ENCODE measurements at regions not wholly inside any gene's neighbourhood (a gene's known extent, or its start where the extent isn't known, plus 50 kb on each side); places are given as distances from the start of the nearest gene placed in this dataset.

- Histone ChIP-seq H4K20me1 (replicated peaks; ENCODE audit: control insufficient read depth, insufficient read depth, low read length) (no peaks in the 10 kb centered on the region), H3K9me1 (ENCODE audit: control insufficient read depth, insufficient read depth, low read length) (no peaks in the 10 kb centered on the region), H3K4me3 (no peak overlapping the region), H3K27me3 (ENCODE audit: control insufficient read depth in 2 of 2, insufficient read depth in 2 of 2, low read length in 2 of 2) (no peaks in the 10 kb centered on the region; a peak in 2 of 5 replicates), H3K27ac (ENCODE audit: extremely low read depth, low read depth, low read length) (no peak overlapping the region), H3K4me1 (replicated peaks in 1 of 2; ENCODE audit: control insufficient read depth in 2 of 2, insufficient read depth in 2 of 2, low read length in 2 of 2) (no peaks in the 10 kb centered on the region), H3K4me2 (ENCODE audit: insufficient read depth, low read length) (no peak overlapping the region), H3K9ac (ENCODE audit: insufficient read depth in 1 of 2, low read depth in 2 of 2, low read length in 2 of 2) (no peak overlapping the region), H3K79me2 (ENCODE audit: control insufficient read depth, insufficient read depth, low read length) (no peaks in the 10 kb centered on the region), H3K9me3 (replicated peaks; ENCODE audit: control insufficient read depth, insufficient read depth, low read depth, low read length) (no peaks in the 10 kb centered on the region), H3K36me3 (ENCODE audit: control insufficient read depth, insufficient read depth, low read length) (no peaks in the 10 kb centered on the region), H2AFZ (ENCODE audit: low read depth, low read length) (no peak overlapping the region)
- no peak for DNase-seq (ENCODE audit: extremely low read depth in 1 of 4, low spot score in 3 of 4)
- BruUV-seq (replicated peaks): no TSS peak
- WGBS (ENCODE audit: insufficient coverage, low coverage, missing lambda C conversion rate): 0% methylated on average over 2 of the region's 2 CpGs
- in situ Hi-C loops (cut with MboI): no loop called here
- ChIA-PET POLR2A (no interaction called here), CTCF (ENCODE audit: low intra/inter-chr PET ratio) (no interaction called here)
- no peak for FAIRE-seq
- intact Hi-C loops (cut with micrococcal nuclease): no loop called here
- no peak for ATAC-seq
- no peak for TF ChIP-seq NFE2L1 (tag; IDR thresholded peaks at IDR 0.05; ENCODE audit: borderline replicate concordance, low read depth)
Measured at GRCh38 chr13:29978211-29978610, 127.8 kb upstream of the UBL3 start.

- Histone ChIP-seq H3K4me3 (no peak overlapping the region), H3K9me1 (ENCODE audit: control insufficient read depth, insufficient read depth, low read length) (no peaks in the 10 kb centered on the region), H3K4me1 (replicated peaks in 1 of 2; ENCODE audit: control insufficient read depth in 2 of 2, insufficient read depth in 2 of 2, low read length in 2 of 2) (no peaks in the 10 kb centered on the region), H3K79me2 (ENCODE audit: control insufficient read depth, insufficient read depth, low read length) (no peaks in the 10 kb centered on the region), H4K20me1 (replicated peaks; ENCODE audit: control insufficient read depth, insufficient read depth, low read length) (no peaks in the 10 kb centered on the region), H3K27me3 (ENCODE audit: control insufficient read depth in 2 of 2, insufficient read depth in 2 of 2, low read length in 2 of 2) (no peaks in the 10 kb centered on the region; a peak in 2 of 5 replicates), H2AFZ (ENCODE audit: low read depth, low read length) (no peak overlapping the region), H3K9ac (ENCODE audit: insufficient read depth in 1 of 2, low read depth in 2 of 2, low read length in 2 of 2) (no peak overlapping the region), H3K27ac (ENCODE audit: extremely low read depth, low read depth, low read length) (no peak overlapping the region), H3K4me2 (ENCODE audit: insufficient read depth, low read length) (no peak overlapping the region), H3K9me3 (replicated peaks; ENCODE audit: control insufficient read depth, insufficient read depth, low read depth, low read length) (no peaks in the 10 kb centered on the region), H3K36me3 (ENCODE audit: control insufficient read depth, insufficient read depth, low read length) (no peaks in the 10 kb centered on the region)
- no peak for DNase-seq (ENCODE audit: extremely low read depth in 1 of 4, low spot score in 3 of 4)
- intact Hi-C loops (cut with micrococcal nuclease): no loop called here
- ChIA-PET CTCF (ENCODE audit: low intra/inter-chr PET ratio) (no interaction called here), POLR2A (no interaction called here)
- no TSS peak for BruUV-seq (replicated peaks)
- 2% methylated on average over 5 of the region's 6 CpGs for WGBS (ENCODE audit: insufficient coverage, low coverage, missing lambda C conversion rate)
- in situ Hi-C loops (cut with MboI): no loop called here
- no peak for FAIRE-seq
- no peak for ATAC-seq
- TF ChIP-seq ZNF398 (CRISPR knock-in tag; IDR thresholded peaks at IDR 0.05) (no peak), ZNF277 (CRISPR knock-in tag; IDR thresholded peaks at IDR 0.05; ENCODE audit: borderline replicate concordance) (no peak), NFIX (CRISPR knock-in tag; IDR thresholded peaks at IDR 0.05; ENCODE audit: low read depth) (no peak), FOXK2 (conservative IDR thresholded peaks at IDR 0.05 in 1 of 2, IDR thresholded peaks at IDR 0.05 in 1 of 2; ENCODE audit: low read depth in 2 of 2) (no peak), STAT6 (CRISPR knock-in tag; IDR thresholded peaks at IDR 0.05) (no peak), SMARCA4 (IDR thresholded peaks at IDR 0.05) (no peak), NCOA2 (IDR thresholded peaks at IDR 0.05; ENCODE audit: partially characterized antibody in 2 of 2) (no peak)
Measured at GRCh38 chr13:29977476-29978120, 127.2 kb upstream of the UBL3 start.
